ENCODE measurements at regions not wholly inside any gene's neighbourhood (a gene's known extent, or its start where the extent isn't known, plus 50 kb on each side); places are given as distances from the start of the nearest gene placed in this dataset.

- Histone ChIP-seq H3K4me1 (no peaks in the 10 kb centered on the region), H3K36me3 (no peaks in the 10 kb centered on the region), H3K9me3 (no peaks in the 10 kb centered on the region), H3K4me3 (no peak overlapping the region), H3K27me3 (no peaks in the 10 kb centered on the region), H3K27ac (no peak overlapping the region)
- DNase-seq, result no peak
- intact Hi-C loops (cut with DNase I; ENCODE audit: low total_unique reads), result no loop called here
- TF ChIP-seq, protein P1, sequence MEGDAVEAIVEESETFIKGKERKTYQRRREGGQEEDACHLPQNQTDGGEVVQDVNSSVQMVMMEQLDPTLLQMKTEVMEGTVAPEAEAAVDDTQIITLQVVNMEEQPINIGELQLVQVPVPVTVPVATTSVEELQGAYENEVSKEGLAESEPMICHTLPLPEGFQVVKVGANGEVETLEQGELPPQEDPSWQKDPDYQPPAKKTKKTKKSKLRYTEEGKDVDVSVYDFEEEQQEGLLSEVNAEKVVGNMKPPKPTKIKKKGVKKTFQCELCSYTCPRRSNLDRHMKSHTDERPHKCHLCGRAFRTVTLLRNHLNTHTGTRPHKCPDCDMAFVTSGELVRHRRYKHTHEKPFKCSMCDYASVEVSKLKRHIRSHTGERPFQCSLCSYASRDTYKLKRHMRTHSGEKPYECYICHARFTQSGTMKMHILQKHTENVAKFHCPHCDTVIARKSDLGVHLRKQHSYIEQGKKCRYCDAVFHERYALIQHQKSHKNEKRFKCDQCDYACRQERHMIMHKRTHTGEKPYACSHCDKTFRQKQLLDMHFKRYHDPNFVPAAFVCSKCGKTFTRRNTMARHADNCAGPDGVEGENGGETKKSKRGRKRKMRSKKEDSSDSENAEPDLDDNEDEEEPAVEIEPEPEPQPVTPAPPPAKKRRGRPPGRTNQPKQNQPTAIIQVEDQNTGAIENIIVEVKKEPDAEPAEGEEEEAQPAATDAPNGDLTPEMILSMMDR (IDR thresholded peaks at IDR 0.05), result no peak
- no peak for TF ChIP-seq POLR2A (IDR thresholded peaks at IDR 0.05)
These were observed 215.2 kb downstream of the PPARGC1A start for GRCh38 chr4:23674694-23675093.

DNA sequence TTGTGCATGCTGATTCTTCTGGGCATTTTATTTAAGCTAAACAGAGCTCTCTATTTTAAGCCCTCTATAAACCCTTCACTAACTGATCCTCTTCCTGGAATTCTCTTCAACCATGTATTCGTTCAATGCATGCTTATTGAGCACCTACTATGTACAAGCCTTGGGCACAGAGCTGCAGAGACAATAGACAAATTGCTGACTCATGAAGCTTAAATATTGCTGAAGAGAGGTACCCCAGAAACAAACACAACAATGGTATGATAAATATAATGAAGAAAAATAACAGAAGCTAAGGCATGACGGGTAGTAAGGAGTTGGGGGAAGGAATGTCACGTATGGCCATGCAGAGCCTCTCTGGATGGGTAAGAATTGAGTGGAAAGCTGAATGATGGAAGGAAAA lies 222.2 kb downstream of the PPARGC1A start:
- Histone ChIP-seq H3K9me3 (no peaks in the 10 kb centered on the region), H3K36me3 (no peaks in the 10 kb centered on the region), H3K27me3 (no peaks in the 10 kb centered on the region), H3K27ac (no peak overlapping the region), H3K4me3 (no peak overlapping the region), H3K4me1 (no peaks in the 10 kb centered on the region)
- intact Hi-C loops (cut with DNase I; ENCODE audit: low total_unique reads), result no loop called here
- no peak for DNase-seq
- TF ChIP-seq, protein P1 (IDR thresholded peaks at IDR 0.05), result no peak
- no peak for TF ChIP-seq POLR2A (IDR thresholded peaks at IDR 0.05)

GRCh38 chr4:23660865-23661264 lies 229.0 kb downstream of the PPARGC1A start:
- Histone ChIP-seq H3K27me3 (no peaks in the 10 kb centered on the region), H3K36me3 (no peaks in the 10 kb centered on the region), H3K9me3 (no peaks in the 10 kb centered on the region), H3K4me1 (no peaks in the 10 kb centered on the region), H3K27ac (no peak overlapping the region), H3K4me3 (no peak overlapping the region)
- DNase-seq, result no peak
- no peak for TF ChIP-seq POLR2A (IDR thresholded peaks at IDR 0.05)
- TF ChIP-seq, protein P1 (IDR thresholded peaks at IDR 0.05), result no peak
- intact Hi-C loops (cut with DNase I; ENCODE audit: low total_unique reads), result no loop called here

DNA sequence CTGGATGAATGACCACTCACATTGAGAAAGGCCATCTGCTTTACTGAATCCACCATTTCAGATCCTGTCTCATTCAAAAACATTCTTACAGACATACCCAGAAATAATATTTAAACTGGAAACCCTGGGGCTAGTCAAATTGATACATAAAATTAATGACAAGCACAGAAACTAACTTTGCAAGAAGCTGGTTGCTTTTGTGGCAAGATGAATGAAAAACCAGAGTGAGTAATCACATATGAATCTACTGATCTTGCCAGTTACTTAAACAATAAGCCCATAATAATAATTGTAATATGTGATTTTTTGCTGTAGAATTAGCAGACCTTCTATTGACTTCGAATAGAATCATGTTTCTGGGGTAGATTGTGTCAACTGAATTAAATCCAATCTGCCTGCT lies 235.1 kb downstream of the PPARGC1A start:
- no peak for DNase-seq
- H3K4me3 ChIP-seq, result no peak overlapping the region
- H3K36me3 ChIP-seq, result no peaks in the 10 kb centered on the region
- intact Hi-C loops (cut with DNase I; ENCODE audit: low total_unique reads), result no loop called here
- no peak overlapping the region for H3K27ac ChIP-seq
- no peaks in the 10 kb centered on the region for H3K9me3 ChIP-seq
- H3K4me1 ChIP-seq, result no peaks in the 10 kb centered on the region
- H3K27me3 ChIP-seq, result no peaks in the 10 kb centered on the region
- no peak for TF ChIP-seq POLR2A (IDR thresholded peaks at IDR 0.05)
- TF ChIP-seq, protein P1 (IDR thresholded peaks at IDR 0.05), result no peak

DNA sequence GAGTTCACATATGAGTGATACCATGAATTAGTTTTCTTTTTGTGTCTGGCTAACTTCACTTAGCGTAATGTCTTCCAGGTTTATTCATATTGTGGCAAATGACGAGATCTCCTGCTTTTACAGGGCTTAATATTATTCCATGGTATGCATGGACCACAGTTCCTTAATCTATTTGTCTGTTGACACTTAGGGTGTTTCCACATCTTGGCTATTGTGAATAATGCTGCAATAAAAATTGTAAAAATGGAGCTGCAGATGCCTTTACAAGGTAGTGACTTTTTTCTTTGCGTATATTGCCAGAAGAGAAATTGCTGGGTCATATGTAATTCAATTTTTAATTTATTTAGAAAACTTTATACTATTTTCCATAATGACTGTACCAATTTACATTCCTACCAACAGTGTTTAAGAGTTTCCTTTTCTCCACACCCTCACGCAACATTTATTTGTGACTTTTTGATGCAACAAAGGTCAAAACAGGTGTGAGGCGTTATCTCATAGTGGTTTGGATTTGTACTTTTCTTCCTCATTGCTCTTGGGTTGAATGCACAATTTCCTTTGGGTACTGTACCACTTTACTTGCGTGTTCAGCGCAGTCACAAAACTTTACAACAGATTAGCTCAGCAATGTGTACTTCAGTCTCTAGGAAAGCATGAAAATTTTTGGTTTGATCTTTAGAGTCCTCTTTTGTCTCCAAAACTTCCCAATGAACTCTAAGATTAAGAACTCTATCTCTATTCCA lies 240.8 kb downstream of the PPARGC1A start:
- no peak overlapping the region for H3K4me3 ChIP-seq
- H3K4me1 ChIP-seq, result no peaks in the 10 kb centered on the region
- DNase-seq, result no peak
- intact Hi-C loops (cut with DNase I; ENCODE audit: low total_unique reads), result no loop called here
- no peaks in the 10 kb centered on the region for H3K36me3 ChIP-seq
- H3K27me3 ChIP-seq, result no peaks in the 10 kb centered on the region
- no peak overlapping the region for H3K27ac ChIP-seq
- no peaks in the 10 kb centered on the region for H3K9me3 ChIP-seq
- TF ChIP-seq, protein P1 (IDR thresholded peaks at IDR 0.05), result no peak
- no peak for TF ChIP-seq POLR2A (IDR thresholded peaks at IDR 0.05)

Data from uterus (tissue), 3 donors.